ENCODE measurements at regions not wholly inside any gene's neighbourhood (a gene's known extent, or its start where the extent isn't known, plus 50 kb on each side); places are given as distances from the start of the nearest gene placed in this dataset.

DNA sequence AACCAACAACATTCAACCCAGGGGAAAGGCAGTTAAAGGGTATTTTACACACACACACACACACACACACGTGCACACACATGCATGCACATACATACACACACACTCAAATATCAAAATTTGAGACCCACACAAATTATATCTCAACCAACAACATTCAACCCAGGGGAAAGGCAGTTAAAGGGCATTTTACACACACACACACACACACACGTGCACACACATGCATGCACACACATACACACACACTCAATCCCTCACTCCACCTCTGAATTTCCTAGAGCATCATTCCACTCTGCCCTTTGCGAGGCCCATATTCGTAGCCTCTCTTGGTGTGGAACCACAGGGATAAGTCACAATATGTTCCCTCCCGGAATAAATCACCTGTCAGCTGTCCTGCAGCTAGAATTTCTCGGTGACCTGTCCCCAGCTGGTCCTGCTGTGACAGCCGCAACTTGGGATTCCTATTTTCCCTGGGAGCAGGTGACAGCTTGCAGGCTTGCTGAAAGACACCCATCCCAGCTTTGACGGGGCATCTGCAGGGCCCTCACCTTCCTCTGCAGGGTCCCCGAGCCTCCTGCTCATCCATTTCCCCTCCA, 122.7 kb downstream of the PSMG1 start:
- no peak overlapping the region for H4K8ac ChIP-seq (ENCODE audit: low read depth in 2 of 2, low read length in 2 of 2)
- no peaks in the 10 kb centered on the region for H4K20me1 ChIP-seq (ENCODE audit: insufficient read depth, low read length)
- ChIA-PET CTCF (no interaction called here), POLR2A (ENCODE audit: unreplicated experiment) (no interaction called here)
- no peak overlapping the region for H2BK15ac ChIP-seq (ENCODE audit: low read depth, low read length)
- intact Hi-C loops (cut with micrococcal nuclease), result loop anchor here (10.0 kb wide), 1 partner anchor 554 kb away; the partner anchor contains the start of gene B3GALT5
- no peak overlapping the region for H2BK5ac ChIP-seq (ENCODE audit: low read depth, low read length, poor library complexity, severe bottlenecking)
- H3K4me3 ChIP-seq (ENCODE audit: insufficient read depth, low read depth, low read length), result no peak overlapping the region
- no peak overlapping the region for H4K5ac ChIP-seq (ENCODE audit: low read depth, low read length)
- no peak overlapping the region for H2AK5ac ChIP-seq (ENCODE audit: low read depth, low read length)
- BruUV-seq (replicated peaks), result no TSS peak
- H4K91ac ChIP-seq (ENCODE audit: insufficient read depth, low read depth, low read length), result no peak overlapping the region
- H3K9ac ChIP-seq (ENCODE audit: low read depth, low read length), result no peak overlapping the region
- no peak overlapping the region for H3K14ac ChIP-seq (replicated peaks; ENCODE audit: low read depth, low read length)
- H3K9me1 ChIP-seq (ENCODE audit: insufficient read depth, low read length), result no peaks in the 10 kb centered on the region
- no peak overlapping the region for H2AK9ac ChIP-seq (replicated peaks; ENCODE audit: low read depth, low read length, poor library complexity)
- whole genome bisulfite sequencing, 2 experiments (ENCODE audit: extremely low coverage in 2 of 2, insufficient read length in 1 of 2), result 79% methylated on average over 6 of the region's 9 CpGs; no CpG with 5 or more reads in 1 of the 2 experiments
- H2AFZ ChIP-seq (replicated peaks; ENCODE audit: low read length, poor library complexity), result no peak overlapping the region
- no peak for DNase-seq
- no peak overlapping the region for H3K18ac ChIP-seq (ENCODE audit: low read depth, low read length)
- in situ Hi-C loops (cut with MboI; ENCODE audit: low sequenced_read_pairs), result no loop called here
- dilution Hi-C loops (cut with HindIII; ENCODE audit: low sequenced_read_pairs, unreplicated experiment), result no loop called here
- peaks cover 7% of the 10 kb centered on the region for H3K27me3 ChIP-seq (ENCODE audit: control insufficient read depth, insufficient read depth, low read length)
- peaks cover 8% of the 10 kb centered on the region for H3K9me3 ChIP-seq (ENCODE audit: control insufficient read depth, insufficient read depth, low read length)
- H3K79me1 ChIP-seq (ENCODE audit: low read depth in 1 of 2, low read length in 2 of 2), result no peaks in the 10 kb centered on the region
- no peak overlapping the region for H3K4ac ChIP-seq (ENCODE audit: low read depth, low read length)
- no peak overlapping the region for H2BK120ac ChIP-seq (ENCODE audit: low read depth, low read length)
- no peak overlapping the region for H3K27ac ChIP-seq (ENCODE audit: insufficient read depth, low read length)
- no peak overlapping the region for H3K23ac ChIP-seq (ENCODE audit: low read depth, low read length)
- no peak overlapping the region for H3K56ac ChIP-seq (ENCODE audit: extremely low read depth, insufficient read depth, low read length)
- H3K4me2 ChIP-seq (ENCODE audit: low read depth, low read length), result no peak overlapping the region
- H2BK20ac ChIP-seq (ENCODE audit: low read depth, low read length), result no peak overlapping the region
- ATAC-seq (ENCODE audit: low read depth), result no peak
- H3K36me3 ChIP-seq (ENCODE audit: control insufficient read depth, insufficient read depth, low read length), result no peaks in the 10 kb centered on the region
- TF ChIP-seq RCOR1 (IDR thresholded peaks at IDR 0.05; ENCODE audit: insufficient replicate concordance, low read length) (no peak), MAFK (IDR thresholded peaks at IDR 0.05; ENCODE audit: low read depth, low read length) (no peak), NFE2L2 (IDR thresholded peaks at IDR 0.05; ENCODE audit: low read depth, low read length) (no peak), SMC3 (IDR thresholded peaks at IDR 0.05; ENCODE audit: low read depth, low read length) (no peak), RFX5 (IDR thresholded peaks at IDR 0.05; ENCODE audit: low read depth, low read length) (no peak), MXI1 (IDR thresholded peaks at IDR 0.05; ENCODE audit: borderline replicate concordance, low read depth, low read length) (no peak), FOS (IDR thresholded peaks at IDR 0.05; ENCODE audit: low read depth, low read length) (no peak)
- TF ChIP-seq, protein P1, sequence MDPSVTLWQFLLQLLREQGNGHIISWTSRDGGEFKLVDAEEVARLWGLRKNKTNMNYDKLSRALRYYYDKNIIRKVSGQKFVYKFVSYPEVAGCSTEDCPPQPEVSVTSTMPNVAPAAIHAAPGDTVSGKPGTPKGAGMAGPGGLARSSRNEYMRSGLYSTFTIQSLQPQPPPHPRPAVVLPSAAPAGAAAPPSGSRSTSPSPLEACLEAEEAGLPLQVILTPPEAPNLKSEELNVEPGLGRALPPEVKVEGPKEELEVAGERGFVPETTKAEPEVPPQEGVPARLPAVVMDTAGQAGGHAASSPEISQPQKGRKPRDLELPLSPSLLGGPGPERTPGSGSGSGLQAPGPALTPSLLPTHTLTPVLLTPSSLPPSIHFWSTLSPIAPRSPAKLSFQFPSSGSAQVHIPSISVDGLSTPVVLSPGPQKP (IDR thresholded peaks at IDR 0.05; ENCODE audit: borderline replicate concordance, low read depth, low read length), result no peak
- TF ChIP-seq, protein P2, sequence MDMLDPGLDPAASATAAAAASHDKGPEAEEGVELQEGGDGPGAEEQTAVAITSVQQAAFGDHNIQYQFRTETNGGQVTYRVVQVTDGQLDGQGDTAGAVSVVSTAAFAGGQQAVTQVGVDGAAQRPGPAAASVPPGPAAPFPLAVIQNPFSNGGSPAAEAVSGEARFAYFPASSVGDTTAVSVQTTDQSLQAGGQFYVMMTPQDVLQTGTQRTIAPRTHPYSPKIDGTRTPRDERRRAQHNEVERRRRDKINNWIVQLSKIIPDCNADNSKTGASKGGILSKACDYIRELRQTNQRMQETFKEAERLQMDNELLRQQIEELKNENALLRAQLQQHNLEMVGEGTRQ (IDR thresholded peaks at IDR 0.05; ENCODE audit: low read depth, low read length), result no peak
- no peaks in the 10 kb centered on the region for H3K4me1 ChIP-seq (ENCODE audit: control insufficient read depth, insufficient read depth, low read length)
